ENCODE measurements at regions not wholly inside any gene's neighbourhood (a gene's known extent, or its start where the extent isn't known, plus 50 kb on each side); places are given as distances from the start of the nearest gene placed in this dataset.
"Not testable (repeated sequence)": the region's sequence is repeated elsewhere in the genome, so short reads cannot be mapped to it uniquely, and the experiment has no call there.

- Histone ChIP-seq H3K4me3 (ENCODE audit: low read length) (no peak overlapping the region), H3K27ac (ENCODE audit: low read length) (no peak overlapping the region), H3K9me2 (replicated peaks; ENCODE audit: insufficient read depth, low read length) (no peaks in the 10 kb centered on the region), H3K27me3 (ENCODE audit: low read length) (no peaks in the 10 kb centered on the region), H3K4me2 (ENCODE audit: low read depth, low read length, poor library complexity, severe bottlenecking) (no peak overlapping the region), H3K9me3 (ENCODE audit: low read length) (no peaks in the 10 kb centered on the region), H3K36me3 (ENCODE audit: insufficient read depth, low read length) (no peaks in the 10 kb centered on the region), H3K79me2 (ENCODE audit: low read length) (no peaks in the 10 kb centered on the region), H3K9ac (ENCODE audit: low read length) (no peak overlapping the region), H3K4me1 (ENCODE audit: low read length) (no peaks in the 10 kb centered on the region), H2AFZ (ENCODE audit: low read length) (no peak overlapping the region), H4K20me1 (ENCODE audit: insufficient read depth, low read depth, low read length) (no peaks in the 10 kb centered on the region)
- no peak for DNase-seq
Observed at GRCh38 chr11:7175007-7175406, 76.7 kb upstream of the SYT9 start.

- Histone ChIP-seq H2AFZ (ENCODE audit: low read length) (no peak overlapping the region), H3K9me3 (ENCODE audit: low read length) (no peaks in the 10 kb centered on the region), H3K27me3 (ENCODE audit: low read length) (no peaks in the 10 kb centered on the region), H3K4me3 (ENCODE audit: low read length) (no peak overlapping the region), H3K9me2 (replicated peaks; ENCODE audit: insufficient read depth, low read length) (no peaks in the 10 kb centered on the region), H4K20me1 (ENCODE audit: insufficient read depth, low read depth, low read length) (no peaks in the 10 kb centered on the region), H3K27ac (ENCODE audit: low read length) (no peak overlapping the region), H3K4me2 (ENCODE audit: low read depth, low read length, poor library complexity, severe bottlenecking) (no peak overlapping the region), H3K79me2 (ENCODE audit: low read length) (no peaks in the 10 kb centered on the region), H3K36me3 (ENCODE audit: insufficient read depth, low read length) (no peaks in the 10 kb centered on the region), H3K9ac (ENCODE audit: low read length) (no peak overlapping the region), H3K4me1 (ENCODE audit: low read length) (no peaks in the 10 kb centered on the region)
- DNase-seq, result no peak
Observed at GRCh38 chr11:7186190-7186589, 65.5 kb upstream of the SYT9 start.

GRCh38 chr11:7186676-7187075 is 65.0 kb upstream of the SYT9 start:
- no peaks in the 10 kb centered on the region for H3K9me2 ChIP-seq (replicated peaks; ENCODE audit: insufficient read depth, low read length)
- H3K27me3 ChIP-seq (ENCODE audit: low read length), result no peaks in the 10 kb centered on the region
- no peaks in the 10 kb centered on the region for H3K9me3 ChIP-seq (ENCODE audit: low read length)
- H3K4me3 ChIP-seq (ENCODE audit: low read length), result no peak overlapping the region
- H3K4me2 ChIP-seq (ENCODE audit: low read depth, low read length, poor library complexity, severe bottlenecking), result no peak overlapping the region
- no peak overlapping the region for H3K27ac ChIP-seq (ENCODE audit: low read length)
- H4K20me1 ChIP-seq (ENCODE audit: insufficient read depth, low read depth, low read length), result no peaks in the 10 kb centered on the region
- H2AFZ ChIP-seq (ENCODE audit: low read length), result no peak overlapping the region
- H3K4me1 ChIP-seq (ENCODE audit: low read length), result no peaks in the 10 kb centered on the region
- no peak overlapping the region for H3K9ac ChIP-seq (ENCODE audit: low read length)
- DNase-seq, result no peak
- H3K79me2 ChIP-seq (ENCODE audit: low read length), result no peaks in the 10 kb centered on the region
- no peaks in the 10 kb centered on the region for H3K36me3 ChIP-seq (ENCODE audit: insufficient read depth, low read length)

- not testable (repeated sequence) for H3K36me3 ChIP-seq (ENCODE audit: insufficient read depth, low read length); H2AFZ ChIP-seq (ENCODE audit: low read length); H3K9me3 ChIP-seq (ENCODE audit: low read length); H3K4me1 ChIP-seq (ENCODE audit: low read length); H3K27me3 ChIP-seq (ENCODE audit: low read length); DNase-seq; H3K9ac ChIP-seq (ENCODE audit: low read length); H3K4me3 ChIP-seq (ENCODE audit: low read length); H4K20me1 ChIP-seq (ENCODE audit: insufficient read depth, low read depth, low read length); H3K27ac ChIP-seq (ENCODE audit: low read length); H3K9me2 ChIP-seq (replicated peaks; ENCODE audit: insufficient read depth, low read length); H3K4me2 ChIP-seq (ENCODE audit: low read depth, low read length, poor library complexity, severe bottlenecking); H3K79me2 ChIP-seq (ENCODE audit: low read length)
Observed at GRCh38 chr11:7192785-7193184, 58.9 kb upstream of the SYT9 start.

- peaks cover 5% of the 10 kb centered on the region; the same call in 1 of the 2 replicates for H3K4me1 ChIP-seq (ENCODE audit: low read length)
- H3K9ac ChIP-seq (ENCODE audit: low read length), result no peak overlapping the region
- H3K27ac ChIP-seq (ENCODE audit: low read length), result no peak overlapping the region
- H3K9me3 ChIP-seq (ENCODE audit: low read length), result no peaks in the 10 kb centered on the region
- no peaks in the 10 kb centered on the region for H3K27me3 ChIP-seq (ENCODE audit: low read length)
- no peak for DNase-seq
- H3K4me2 ChIP-seq (ENCODE audit: low read depth, low read length, poor library complexity, severe bottlenecking), result no peak overlapping the region
- no peaks in the 10 kb centered on the region for H3K9me2 ChIP-seq (replicated peaks; ENCODE audit: insufficient read depth, low read length)
- H4K20me1 ChIP-seq (ENCODE audit: insufficient read depth, low read depth, low read length), result no peaks in the 10 kb centered on the region
- no peak overlapping the region for H3K4me3 ChIP-seq (ENCODE audit: low read length)
- H3K79me2 ChIP-seq (ENCODE audit: low read length), result no peaks in the 10 kb centered on the region
- H3K36me3 ChIP-seq (ENCODE audit: insufficient read depth, low read length), result no peaks in the 10 kb centered on the region
- no peak overlapping the region for H2AFZ ChIP-seq (ENCODE audit: low read length)
Observed at GRCh38 chr11:7196396-7197146, 55.1 kb upstream of the SYT9 start.

GRCh38 chr11:7197469-7197868 is 54.2 kb upstream of the SYT9 start:
- Histone ChIP-seq H3K9ac (ENCODE audit: low read length) (no peak overlapping the region), H3K27ac (ENCODE audit: low read length) (no peak overlapping the region), H4K20me1 (ENCODE audit: insufficient read depth, low read depth, low read length) (no peaks in the 10 kb centered on the region), H3K4me3 (ENCODE audit: low read length) (no peak overlapping the region), H3K27me3 (ENCODE audit: low read length) (no peaks in the 10 kb centered on the region), H3K36me3 (ENCODE audit: insufficient read depth, low read length) (no peaks in the 10 kb centered on the region), H3K9me2 (replicated peaks; ENCODE audit: insufficient read depth, low read length) (no peaks in the 10 kb centered on the region), H3K79me2 (ENCODE audit: low read length) (no peaks in the 10 kb centered on the region), H3K4me1 (ENCODE audit: low read length) (peaks cover 5% of the 10 kb centered on the region; the same call in 1 of the 2 replicates), H2AFZ (ENCODE audit: low read length) (no peak overlapping the region), H3K9me3 (ENCODE audit: low read length) (no peaks in the 10 kb centered on the region), H3K4me2 (ENCODE audit: low read depth, low read length, poor library complexity, severe bottlenecking) (no peak overlapping the region)
- no peak for DNase-seq

All from Karpas-422 (cell line).